ENCODE measurements at regions not wholly inside any gene's neighbourhood (a gene's known extent, or its start where the extent isn't known, plus 50 kb on each side); places are given as distances from the start of the nearest gene placed in this dataset.

- TF ChIP-seq EZH2phosphoT487 (IDR thresholded peaks at IDR 0.05; ENCODE audit: low read depth) (no peak), CTCF (IDR thresholded peaks at IDR 0.05; ENCODE audit: low read depth, low read length) (no peak)
- H3K79me2 ChIP-seq (ENCODE audit: low read length), result no peaks in the 10 kb centered on the region
- H3K36me3 ChIP-seq (replicated peaks; ENCODE audit: low read depth, low read length), result no peaks in the 10 kb centered on the region
- no peaks in the 10 kb centered on the region for H3K4me1 ChIP-seq (ENCODE audit: low read length)
- H3K9me3 ChIP-seq (ENCODE audit: insufficient read depth, low read length), result no peaks in the 10 kb centered on the region
- no peak overlapping the region for H2AFZ ChIP-seq (ENCODE audit: low read depth, low read length)
- H4K20me1 ChIP-seq (ENCODE audit: insufficient read depth, low read length), result no peaks in the 10 kb centered on the region
- peaks cover 3% of the 10 kb centered on the region; the same call in 1 of the 2 replicates for H3K27me3 ChIP-seq (ENCODE audit: low read depth, low read length)
- no peak overlapping the region for H3K9ac ChIP-seq (ENCODE audit: low read length)
- H3K4me3 ChIP-seq (ENCODE audit: low read length), result no peak overlapping the region
- no peak overlapping the region for H3K4me2 ChIP-seq (ENCODE audit: low read length)
- no peak overlapping the region for H3K27ac ChIP-seq (ENCODE audit: low read length)
These were observed 325.5 kb upstream of the HS6ST1 start for GRCh38 chr2:128644156-128644555.

DNA sequence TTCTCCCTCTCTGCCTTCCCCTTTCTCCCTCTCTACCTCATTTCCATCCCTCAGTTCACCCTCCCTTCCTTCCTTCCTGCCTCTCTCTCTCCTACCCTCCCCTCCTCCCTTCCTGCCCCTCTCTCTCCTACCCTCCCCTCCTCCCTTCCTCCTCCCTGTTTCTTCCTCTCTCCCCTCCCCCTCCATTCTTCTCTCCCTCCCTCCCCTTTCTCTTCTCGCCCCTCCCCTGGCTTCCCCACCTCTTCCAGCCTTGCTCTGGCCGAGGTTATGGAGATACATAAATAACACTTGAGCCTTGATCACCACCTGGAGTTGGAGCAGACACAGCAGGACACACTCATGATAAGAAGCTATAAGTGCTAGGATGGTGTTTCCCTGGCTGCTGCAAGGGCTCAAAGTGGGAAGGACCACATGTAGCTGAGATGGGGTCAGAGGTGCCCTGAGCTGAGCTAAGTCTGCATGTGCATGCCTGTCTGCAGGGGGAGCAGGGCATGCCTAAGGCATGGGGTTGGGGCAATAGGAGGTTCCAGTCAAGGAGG lies 326.1 kb upstream of the HS6ST1 start:
- no peaks in the 10 kb centered on the region for H3K9me3 ChIP-seq (ENCODE audit: insufficient read depth, low read length)
- no peak overlapping the region for H3K4me3 ChIP-seq (ENCODE audit: low read length)
- H3K27ac ChIP-seq (ENCODE audit: low read length), result no peak overlapping the region
- H3K27me3 ChIP-seq (ENCODE audit: low read depth, low read length), result peaks cover 3% of the 10 kb centered on the region; the same call in 1 of the 2 replicates
- H4K20me1 ChIP-seq (ENCODE audit: insufficient read depth, low read length), result no peaks in the 10 kb centered on the region
- H3K79me2 ChIP-seq (ENCODE audit: low read length), result no peaks in the 10 kb centered on the region
- H3K4me1 ChIP-seq (ENCODE audit: low read length), result no peaks in the 10 kb centered on the region
- TF ChIP-seq EZH2phosphoT487 (IDR thresholded peaks at IDR 0.05; ENCODE audit: low read depth) (no peak), CTCF (IDR thresholded peaks at IDR 0.05; ENCODE audit: low read depth, low read length) (no peak)
- H3K4me2 ChIP-seq (ENCODE audit: low read length), result no peak overlapping the region
- H3K36me3 ChIP-seq (replicated peaks; ENCODE audit: low read depth, low read length), result no peaks in the 10 kb centered on the region
- H3K9ac ChIP-seq (ENCODE audit: low read length), result no peak overlapping the region
- no peak overlapping the region for H2AFZ ChIP-seq (ENCODE audit: low read depth, low read length)

- Histone ChIP-seq H3K9me3 (ENCODE audit: insufficient read depth, low read length) (no peaks in the 10 kb centered on the region), H2AFZ (ENCODE audit: low read depth, low read length) (no peak overlapping the region), H3K27me3 (ENCODE audit: low read depth, low read length) (peaks cover 3% of the 10 kb centered on the region; the same call in 1 of the 2 replicates), H3K9ac (ENCODE audit: low read length) (no peak overlapping the region), H4K20me1 (ENCODE audit: insufficient read depth, low read length) (no peaks in the 10 kb centered on the region), H3K27ac (ENCODE audit: low read length) (no peak overlapping the region), H3K79me2 (ENCODE audit: low read length) (no peaks in the 10 kb centered on the region), H3K4me3 (ENCODE audit: low read length) (no peak overlapping the region), H3K36me3 (replicated peaks; ENCODE audit: low read depth, low read length) (no peaks in the 10 kb centered on the region), H3K4me1 (ENCODE audit: low read length) (no peaks in the 10 kb centered on the region), H3K4me2 (ENCODE audit: low read length) (no peak overlapping the region)
- no peak for TF ChIP-seq CTCF (IDR thresholded peaks at IDR 0.05; ENCODE audit: low read depth, low read length)
- TF ChIP-seq EZH2phosphoT487 (IDR thresholded peaks at IDR 0.05; ENCODE audit: low read depth), result no peak
These were observed 327.0 kb upstream of the HS6ST1 start for GRCh38 chr2:128645631-128646030.

- H3K4me3 ChIP-seq (ENCODE audit: low read length), result no peak overlapping the region
- H3K4me1 ChIP-seq (ENCODE audit: low read length), result no peaks in the 10 kb centered on the region
- peaks cover 3% of the 10 kb centered on the region; the same call in 1 of the 2 replicates for H3K27me3 ChIP-seq (ENCODE audit: low read depth, low read length)
- no peak overlapping the region for H3K4me2 ChIP-seq (ENCODE audit: low read length)
- no peaks in the 10 kb centered on the region for H3K9me3 ChIP-seq (ENCODE audit: insufficient read depth, low read length)
- H2AFZ ChIP-seq (ENCODE audit: low read depth, low read length), result no peak overlapping the region
- H3K79me2 ChIP-seq (ENCODE audit: low read length), result no peaks in the 10 kb centered on the region
- H3K36me3 ChIP-seq (replicated peaks; ENCODE audit: low read depth, low read length), result no peaks in the 10 kb centered on the region
- TF ChIP-seq CTCF (IDR thresholded peaks at IDR 0.05; ENCODE audit: low read depth, low read length) (no peak), EZH2phosphoT487 (IDR thresholded peaks at IDR 0.05; ENCODE audit: low read depth) (no peak)
- H3K9ac ChIP-seq (ENCODE audit: low read length), result no peak overlapping the region
- H4K20me1 ChIP-seq (ENCODE audit: insufficient read depth, low read length), result no peaks in the 10 kb centered on the region
- no peak overlapping the region for H3K27ac ChIP-seq (ENCODE audit: low read length)
These were observed 327.4 kb upstream of the HS6ST1 start for GRCh38 chr2:128646091-128646490.
